ENCODE measurements at regions not wholly inside any gene's neighbourhood (a gene's known extent, or its start where the extent isn't known, plus 50 kb on each side); places are given as distances from the start of the nearest gene placed in this dataset.

DNA sequence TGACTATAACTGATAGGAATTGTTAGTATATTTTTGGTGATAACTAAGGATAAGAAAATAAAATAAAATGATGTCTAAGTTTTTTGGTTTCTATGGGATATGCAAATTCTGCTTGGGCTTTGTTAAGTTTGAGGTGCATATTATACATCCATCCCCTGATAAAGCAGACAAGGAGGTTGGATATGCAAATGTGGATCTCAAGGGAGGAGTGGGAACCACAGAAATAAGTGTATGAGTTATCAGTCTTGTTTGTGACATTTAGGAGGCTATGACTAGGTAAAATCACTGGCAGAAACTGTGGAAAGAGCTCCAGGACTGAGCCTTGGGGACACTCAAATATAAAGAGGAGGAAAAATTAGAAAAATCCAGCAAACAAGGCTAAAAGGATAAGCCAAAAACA lies 719.4 kb downstream of the RERGL start:
- H3K79me2 ChIP-seq (replicated peaks; ENCODE audit: insufficient read depth, low read length): no peaks in the 10 kb centered on the region
- no peaks in the 10 kb centered on the region for H3K27me3 ChIP-seq (ENCODE audit: insufficient read depth, low read depth, low read length)
- no peak overlapping the region for H3K4me2 ChIP-seq (ENCODE audit: low read length)
- H3F3A ChIP-seq (ENCODE audit: insufficient read depth, low read length, poor library complexity, severe bottlenecking): no peaks in the 10 kb centered on the region
- H4K20me1 ChIP-seq (ENCODE audit: insufficient read depth): no peaks in the 10 kb centered on the region
- H3K9me3 ChIP-seq (ENCODE audit: low read length): no peaks in the 10 kb centered on the region
- H3K9ac ChIP-seq (ENCODE audit: low read length): no peak overlapping the region
- H3K36me3 ChIP-seq (ENCODE audit: insufficient read depth, low read length): no peaks in the 10 kb centered on the region
- no peaks in the 10 kb centered on the region for H3K9me2 ChIP-seq (ENCODE audit: insufficient read depth, low read length)
- H2AFZ ChIP-seq (ENCODE audit: low read depth, low read length): no peak overlapping the region
- no peak overlapping the region for H3K27ac ChIP-seq (ENCODE audit: low read length)
- TF ChIP-seq MXI1 (conservative IDR thresholded peaks at IDR 0.05; ENCODE audit: poor library complexity, severe bottlenecking) (no peak), POLR2AphosphoS5 (IDR thresholded peaks at IDR 0.05) (no peak), TAF1 (IDR thresholded peaks at IDR 0.05; ENCODE audit: low read depth) (no peak), EZH2 (IDR thresholded peaks at IDR 0.05; ENCODE audit: borderline replicate concordance, insufficient read depth, low read length, poor library complexity, severe bottlenecking) (no peak), RAD21 (conservative IDR thresholded peaks at IDR 0.05) (no peak), SMC3 (conservative IDR thresholded peaks at IDR 0.05; ENCODE audit: poor library complexity) (no peak), EP300 (conservative IDR thresholded peaks at IDR 0.05; ENCODE audit: poor library complexity, severe bottlenecking) (no peak)
- TF ChIP-seq, protein P1, sequence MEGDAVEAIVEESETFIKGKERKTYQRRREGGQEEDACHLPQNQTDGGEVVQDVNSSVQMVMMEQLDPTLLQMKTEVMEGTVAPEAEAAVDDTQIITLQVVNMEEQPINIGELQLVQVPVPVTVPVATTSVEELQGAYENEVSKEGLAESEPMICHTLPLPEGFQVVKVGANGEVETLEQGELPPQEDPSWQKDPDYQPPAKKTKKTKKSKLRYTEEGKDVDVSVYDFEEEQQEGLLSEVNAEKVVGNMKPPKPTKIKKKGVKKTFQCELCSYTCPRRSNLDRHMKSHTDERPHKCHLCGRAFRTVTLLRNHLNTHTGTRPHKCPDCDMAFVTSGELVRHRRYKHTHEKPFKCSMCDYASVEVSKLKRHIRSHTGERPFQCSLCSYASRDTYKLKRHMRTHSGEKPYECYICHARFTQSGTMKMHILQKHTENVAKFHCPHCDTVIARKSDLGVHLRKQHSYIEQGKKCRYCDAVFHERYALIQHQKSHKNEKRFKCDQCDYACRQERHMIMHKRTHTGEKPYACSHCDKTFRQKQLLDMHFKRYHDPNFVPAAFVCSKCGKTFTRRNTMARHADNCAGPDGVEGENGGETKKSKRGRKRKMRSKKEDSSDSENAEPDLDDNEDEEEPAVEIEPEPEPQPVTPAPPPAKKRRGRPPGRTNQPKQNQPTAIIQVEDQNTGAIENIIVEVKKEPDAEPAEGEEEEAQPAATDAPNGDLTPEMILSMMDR (IDR thresholded peaks at IDR 0.05; ENCODE audit: poor library complexity, severe bottlenecking): no peak
- TF ChIP-seq, protein P2, sequence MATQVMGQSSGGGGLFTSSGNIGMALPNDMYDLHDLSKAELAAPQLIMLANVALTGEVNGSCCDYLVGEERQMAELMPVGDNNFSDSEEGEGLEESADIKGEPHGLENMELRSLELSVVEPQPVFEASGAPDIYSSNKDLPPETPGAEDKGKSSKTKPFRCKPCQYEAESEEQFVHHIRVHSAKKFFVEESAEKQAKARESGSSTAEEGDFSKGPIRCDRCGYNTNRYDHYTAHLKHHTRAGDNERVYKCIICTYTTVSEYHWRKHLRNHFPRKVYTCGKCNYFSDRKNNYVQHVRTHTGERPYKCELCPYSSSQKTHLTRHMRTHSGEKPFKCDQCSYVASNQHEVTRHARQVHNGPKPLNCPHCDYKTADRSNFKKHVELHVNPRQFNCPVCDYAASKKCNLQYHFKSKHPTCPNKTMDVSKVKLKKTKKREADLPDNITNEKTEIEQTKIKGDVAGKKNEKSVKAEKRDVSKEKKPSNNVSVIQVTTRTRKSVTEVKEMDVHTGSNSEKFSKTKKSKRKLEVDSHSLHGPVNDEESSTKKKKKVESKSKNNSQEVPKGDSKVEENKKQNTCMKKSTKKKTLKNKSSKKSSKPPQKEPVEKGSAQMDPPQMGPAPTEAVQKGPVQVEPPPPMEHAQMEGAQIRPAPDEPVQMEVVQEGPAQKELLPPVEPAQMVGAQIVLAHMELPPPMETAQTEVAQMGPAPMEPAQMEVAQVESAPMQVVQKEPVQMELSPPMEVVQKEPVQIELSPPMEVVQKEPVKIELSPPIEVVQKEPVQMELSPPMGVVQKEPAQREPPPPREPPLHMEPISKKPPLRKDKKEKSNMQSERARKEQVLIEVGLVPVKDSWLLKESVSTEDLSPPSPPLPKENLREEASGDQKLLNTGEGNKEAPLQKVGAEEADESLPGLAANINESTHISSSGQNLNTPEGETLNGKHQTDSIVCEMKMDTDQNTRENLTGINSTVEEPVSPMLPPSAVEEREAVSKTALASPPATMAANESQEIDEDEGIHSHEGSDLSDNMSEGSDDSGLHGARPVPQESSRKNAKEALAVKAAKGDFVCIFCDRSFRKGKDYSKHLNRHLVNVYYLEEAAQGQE (IDR thresholded peaks at IDR 0.05; ENCODE audit: borderline replicate concordance): no peak
- no peak overlapping the region for H3K4me3 ChIP-seq (ENCODE audit: low read length)

DNA sequence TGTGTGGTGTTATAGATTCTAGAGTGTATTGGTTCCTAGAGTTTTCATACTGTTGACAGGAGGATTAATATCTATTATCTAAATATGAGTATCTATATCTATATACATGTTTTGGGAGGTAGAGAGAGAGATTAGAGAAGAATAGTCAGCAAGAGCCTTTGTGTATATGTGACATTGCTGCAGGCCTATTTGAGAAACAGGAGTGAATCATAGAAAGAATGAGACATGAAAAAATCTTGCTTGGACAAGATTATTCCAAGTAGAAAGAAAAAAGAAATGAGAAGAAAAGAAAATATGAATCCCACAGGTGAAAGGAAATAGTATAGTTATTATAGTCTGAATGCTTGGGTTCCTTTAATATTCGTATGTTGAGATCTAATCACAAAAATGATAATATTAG lies 720.4 kb downstream of the RERGL start:
- Histone ChIP-seq H3F3A (ENCODE audit: insufficient read depth, low read length, poor library complexity, severe bottlenecking) (no peaks in the 10 kb centered on the region), H3K9me2 (ENCODE audit: insufficient read depth, low read length) (no peaks in the 10 kb centered on the region), H2AFZ (ENCODE audit: low read depth, low read length) (no peak overlapping the region), H3K27me3 (ENCODE audit: insufficient read depth, low read depth, low read length) (no peaks in the 10 kb centered on the region), H4K20me1 (ENCODE audit: insufficient read depth) (no peaks in the 10 kb centered on the region), H3K36me3 (ENCODE audit: insufficient read depth, low read length) (no peaks in the 10 kb centered on the region), H3K27ac (ENCODE audit: low read length) (no peak overlapping the region), H3K9ac (ENCODE audit: low read length) (no peak overlapping the region), H3K4me2 (ENCODE audit: low read length) (no peak overlapping the region), H3K4me3 (ENCODE audit: low read length) (no peak overlapping the region), H3K79me2 (replicated peaks; ENCODE audit: insufficient read depth, low read length) (no peaks in the 10 kb centered on the region), H3K9me3 (ENCODE audit: low read length) (no peaks in the 10 kb centered on the region)
- TF ChIP-seq MXI1 (conservative IDR thresholded peaks at IDR 0.05; ENCODE audit: poor library complexity, severe bottlenecking) (no peak), RAD21 (conservative IDR thresholded peaks at IDR 0.05) (no peak), EZH2 (IDR thresholded peaks at IDR 0.05; ENCODE audit: borderline replicate concordance, insufficient read depth, low read length, poor library complexity, severe bottlenecking) (no peak), SMC3 (conservative IDR thresholded peaks at IDR 0.05; ENCODE audit: poor library complexity) (no peak), EP300 (conservative IDR thresholded peaks at IDR 0.05; ENCODE audit: poor library complexity, severe bottlenecking) (no peak), TAF1 (IDR thresholded peaks at IDR 0.05; ENCODE audit: low read depth) (no peak), POLR2AphosphoS5 (IDR thresholded peaks at IDR 0.05) (no peak)
- TF ChIP-seq, protein P1 (IDR thresholded peaks at IDR 0.05; ENCODE audit: poor library complexity, severe bottlenecking): no peak
- TF ChIP-seq, protein P2 (IDR thresholded peaks at IDR 0.05; ENCODE audit: borderline replicate concordance): no peak

Data from neural cell (in vitro differentiated cells).